Activated CD4-positive, alpha-beta memory T cell treated with anti-CD3 and anti-CD28 coated beads for 36 hours (primary cell): ENCODE measurements at regions not wholly inside any gene's neighbourhood (a gene's known extent, or its start where the extent isn't known, plus 50 kb on each side); places are given as distances from the start of the nearest gene placed in this dataset. TPM values are rescaled to one million over a fixed set of nuclear protein-coding genes. Genes with fewer than 3 reads are reported as not detected.
"Not testable (repeated sequence)": the region's sequence is repeated elsewhere in the genome, so short reads cannot be mapped to it uniquely, and the experiment has no call there.

ENCODE experiments used
- CTCF ChIA-PET: fragments of 350-600 bp; sonication (Branson Sonifier 250); formaldehyde crosslinking; loops from one replicate; lab custom pipeline; 2021; ENCODE audit warnings: antibody characterized with exemption, inconsistent platforms; lab: Charles Lee
- POLR2A ChIA-PET: fragments of 350-600 bp; sonication (Branson Sonifier 250); formaldehyde crosslinking; loops from one replicate; lab custom pipeline; 2021; ENCODE audit warnings: antibody characterized with exemption; lab: Charles Lee
- DNase-seq: peaks from one replicate; pipeline ENCODE4 v3.0.0-alpha.2; 2020
- H3K27ac Mint-ChIP-seq: one replicate; pipeline ENCODE4 v1.8.0; 2021; ENCODE audit warnings: mixed read lengths
- H3K27me3 Mint-ChIP-seq: one replicate; pipeline ENCODE4 v1.8.0; 2021; ENCODE audit warnings: mixed read lengths
- H3K36me3 Mint-ChIP-seq: one replicate; pipeline ENCODE4 v1.8.0; 2021; ENCODE audit warnings: mixed read lengths
- H3K4me1 Mint-ChIP-seq: one replicate; pipeline ENCODE4 v1.8.0; 2021; ENCODE audit warnings: low read depth, mixed read lengths
- H3K4me3 Mint-ChIP-seq: one replicate; pipeline ENCODE4 v1.8.0; 2021; ENCODE audit warnings: mild to moderate bottlenecking, mixed read lengths
- H3K9me3 Mint-ChIP-seq: one replicate; pipeline ENCODE4 v1.8.0; 2021; ENCODE audit warnings: mixed read lengths
- intact Hi-C: fragments of 100-400 bp; cut with micrococcal nuclease; formaldehyde crosslinking; loops from one replicate; pipeline ENCODE4 v1.15.1; 2023
- microRNA-seq: library from miRNA; unstranded; fragments of <30 nt; microRNA quantifications from one replicate; pipeline ENCODE4 v1.2.0, GENCODE V29; 2022; ENCODE audit warnings: borderline number of aligned reads, borderline microRNAs expressed, borderline replicate concordance

- H3K4me3 Mint-ChIP-seq, H3K27ac Mint-ChIP-seq, H3K36me3 Mint-ChIP-seq, H3K9me3 Mint-ChIP-seq, H3K27me3 Mint-ChIP-seq, CTCF ChIA-PET, intact Hi-C loops, DNase-seq, H3K4me1 Mint-ChIP-seq, POLR2A ChIA-PET: not testable (repeated sequence)
These were observed 75.0 kb upstream of the POTEB3 start for GRCh38 chr15:21515296-21515695.

DNA sequence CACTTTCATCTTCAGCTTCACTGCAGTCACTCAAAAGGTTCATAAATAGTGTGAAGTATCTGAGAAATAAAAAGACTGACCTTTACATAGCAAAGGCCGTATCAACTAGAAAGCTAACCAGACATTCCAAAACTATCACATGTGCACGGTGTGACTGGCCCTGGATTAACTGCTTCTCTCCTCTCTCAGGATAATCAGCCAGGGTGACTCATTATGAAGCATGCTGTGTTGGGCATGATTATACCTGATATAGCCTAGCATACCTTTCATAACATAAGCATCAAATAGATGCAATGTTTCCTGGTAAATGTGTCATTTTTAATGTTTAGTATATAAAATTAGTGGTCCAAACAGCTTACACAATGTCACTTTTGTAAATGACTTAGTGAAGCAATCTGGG is 62.7 kb upstream of the POTEB3 start:
- H3K9me3 Mint-ChIP-seq, CTCF ChIA-PET, H3K36me3 Mint-ChIP-seq, DNase-seq, H3K4me1 Mint-ChIP-seq, H3K27ac Mint-ChIP-seq, H3K4me3 Mint-ChIP-seq, POLR2A ChIA-PET, intact Hi-C loops, H3K27me3 Mint-ChIP-seq: not testable (repeated sequence)

Small RNA genes lying in the stretch of these regions (microRNA-seq; reads per million reads assigned to microRNA genes)
- gene MIR5701-2, result not detected
